Endothelial cell of umbilical vein (primary cell): ENCODE measurements at regions not wholly inside any gene's neighbourhood (a gene's known extent, or its start where the extent isn't known, plus 50 kb on each side); places are given as distances from the start of the nearest gene placed in this dataset.
A peak's percentile ranks its signal among the peaks of the same experiment; 100 is the strongest.

ENCODE experiments used
- BruUV-seq: library from RNA; stranded (reverse); fragments of 400-500 nt; replicated peaks from 2 replicates; lab custom pipeline; 2021; lab: Mats Ljungman, UMichigan
- CTCF ChIA-PET: fragments of 300-600, 350-600 bp; sonication (Branson Sonifier 250); formaldehyde crosslinking; loops from one replicate; lab custom pipeline; 2021; ENCODE audit warnings: antibody characterized with exemption, inconsistent platforms; lab: Charles Lee
- POLR2A ChIA-PET: fragments of 300-600, 350-600 bp; sonication (Branson Sonifier 250); formaldehyde crosslinking; loops from one replicate; lab custom pipeline; 2021; ENCODE audit warnings: antibody characterized with exemption, inconsistent platforms; lab: Charles Lee
- DNase-seq: peaks from one replicate; pipeline ENCODE4 v3.0.0-alpha.2; 2011; ENCODE audit warnings: low read depth, low spot score
- FAIRE-seq: peaks from 2 replicates; lab custom pipeline; 2011; peaks lifted over from hg19 to GRCh38; lab: Jason Lieb, UNC
- H2AFZ ChIP-seq: 2 replicates; pipeline ENCODE4 v1.6.0; 2012; ENCODE audit warnings: low read depth, low read length, control low read depth, inconsistent platforms
- H3K27ac ChIP-seq: 2 replicates; pipeline ENCODE4 v1.5.1; 2011; ENCODE audit warnings: low read depth, mild to moderate bottlenecking, control low read depth, low read length, moderate library complexity; ENCODE audit not compliant: insufficient read depth
- H3K27me3 ChIP-seq, 2 experiments: 2 replicates each; pipeline versions ENCODE4 v1.6.0 to v1.6.1; 2011; ENCODE audit warnings: low read length in 2 of 2, mixed read lengths in 1 of 2; ENCODE audit not compliant: control insufficient read depth in 2 of 2, insufficient read depth in 2 of 2
- H3K36me3 ChIP-seq, 2 experiments: 2 replicates in 1 of 2; 3 replicates in 1 of 2; pipeline ENCODE4 v1.5.1; 2011; ENCODE audit warnings: low read length in 2 of 2, mild to moderate bottlenecking in 1 of 2, moderate library complexity in 1 of 2; ENCODE audit not compliant: control insufficient read depth in 2 of 2, insufficient read depth in 2 of 2; ENCODE audit errors: extremely low read depth in 1 of 2
- H3K4me1 ChIP-seq: 3 replicates; pipeline ENCODE4 v1.5.1; 2011; ENCODE audit warnings: mild to moderate bottlenecking, low read length; ENCODE audit not compliant: control insufficient read depth, insufficient read depth; ENCODE audit errors: extremely low read depth
- H3K4me2 ChIP-seq: 2 replicates; pipeline ENCODE4 v1.6.1; 2011; ENCODE audit warnings: low read length, control low read depth, mixed read lengths; ENCODE audit not compliant: insufficient read depth
- H3K4me3 ChIP-seq, 3 experiments: fragments of 200-600 bp in 1 of 3; sonication (generic), shearing (Covaris generic) in 1 of 3; replicated peaks in 1 of 3; 2 replicates each; pipeline ENCODE4 v1.5.1; 2011 to 2016; ENCODE audit warnings: control low read depth in 3 of 3, low read length in 3 of 3, mild to moderate bottlenecking in 2 of 3, inconsistent platforms in 1 of 3, low read depth in 1 of 3, moderate library complexity in 1 of 3; ENCODE audit not compliant: insufficient read depth in 1 of 3
- H3K79me2 ChIP-seq: 2 replicates; pipeline ENCODE4 v1.6.0; 2012; ENCODE audit warnings: low read length, inconsistent platforms; ENCODE audit not compliant: control insufficient read depth, insufficient read depth
- H3K9ac ChIP-seq: replicated peaks from 2 replicates; pipeline ENCODE3; 2011; ENCODE audit warnings: low read length, control low read depth; ENCODE audit not compliant: insufficient read depth; ENCODE audit errors: extremely low read depth
- H3K9me1 ChIP-seq: replicated peaks from 3 replicates; pipeline ENCODE4 v1.6.0; 2011; ENCODE audit warnings: mild to moderate bottlenecking, low read length; ENCODE audit not compliant: control insufficient read depth, insufficient read depth; ENCODE audit errors: extremely low read depth
- H3K9me3 ChIP-seq: replicated peaks from 2 replicates; pipeline ENCODE4 v1.5.1; 2012; ENCODE audit warnings: low read length, inconsistent platforms; ENCODE audit not compliant: control insufficient read depth, insufficient read depth
- H4K20me1 ChIP-seq: replicated peaks from 2 replicates; pipeline ENCODE3; 2011; ENCODE audit warnings: mild to moderate bottlenecking, low read length; ENCODE audit not compliant: control insufficient read depth, insufficient read depth; ENCODE audit errors: extremely low read depth
- EZH2 ChIP-seq: IDR thresholded peaks from 2 replicates; pipeline ENCODE4 v1.6.1; 2012; ENCODE audit warnings: borderline replicate concordance, low read depth, mild to moderate bottlenecking, moderate library complexity, low read length, inconsistent platforms; ENCODE audit not compliant: severe bottlenecking
- FOS ChIP-seq: IDR thresholded peaks from 2 replicates; pipeline ENCODE4 v1.6.1; 2011; ENCODE audit warnings: mild to moderate bottlenecking, low read length, moderate library complexity, borderline replicate concordance; ENCODE audit not compliant: insufficient read depth
- GATA2 ChIP-seq: IDR thresholded peaks from 2 replicates; pipeline ENCODE4 v1.7.0; 2011; ENCODE audit warnings: low read depth, mild to moderate bottlenecking, moderate library complexity, mixed read lengths, low read length; ENCODE audit not compliant: insufficient read length, insufficient read depth
- JUN ChIP-seq: IDR thresholded peaks from 2 replicates; pipeline ENCODE4 v1.6.1; 2011; ENCODE audit warnings: borderline replicate concordance, low read depth; ENCODE audit not compliant: insufficient read length, insufficient read depth
- MYC ChIP-seq: IDR thresholded peaks from one replicate; pipeline ENCODE4 v1.6.1; 2011; ENCODE audit warnings: mild to moderate bottlenecking, low read depth, low read length
- POLR2A ChIP-seq: IDR thresholded peaks from 2 replicates; pipeline ENCODE4 v1.6.1; 2012; ENCODE audit warnings: low read depth, mild to moderate bottlenecking, control low read depth, low read length
- POLR2AphosphoS5 ChIP-seq: IDR thresholded peaks from 2 replicates; pipeline ENCODE4 v1.6.1; 2012; ENCODE audit warnings: low read depth, mild to moderate bottlenecking, control low read depth, low read length, moderate library complexity; ENCODE audit not compliant: insufficient read depth
- dilution Hi-C: fragments of 300-500 bp; cut with MboI; formaldehyde crosslinking; loops from one replicate; pipeline ENCODE4 v1.15.0; 2019; ENCODE audit warnings: low sequenced_read_pairs; ENCODE audit not compliant: extremely low pct_ligation_motif_present
- intact Hi-C: fragments of 100-400 bp; cut with micrococcal nuclease; formaldehyde crosslinking; loops from one replicate; pipeline ENCODE4 v1.10.0; 2022
- TF ChIP-seq, protein P1 (sequence below): IDR thresholded peaks from 2 replicates; pipeline ENCODE4 v1.6.1; 2011; ENCODE audit not compliant: insufficient read depth, insufficient read length
- TF ChIP-seq, protein P2 (sequence below), 2 donors: IDR thresholded peaks; 1 replicate in 1 of 2; 2 replicates in 1 of 2; pipeline ENCODE4 v1.5.1; 2011; ENCODE audit warnings: low read length in 2 of 2, mild to moderate bottlenecking in 2 of 2, moderate library complexity in 2 of 2, control low read depth in 1 of 2, inconsistent platforms in 1 of 2, low read depth in 1 of 2; ENCODE audit not compliant: insufficient read depth in 1 of 2; ENCODE audit errors: extremely low read depth in 1 of 2

DNA sequence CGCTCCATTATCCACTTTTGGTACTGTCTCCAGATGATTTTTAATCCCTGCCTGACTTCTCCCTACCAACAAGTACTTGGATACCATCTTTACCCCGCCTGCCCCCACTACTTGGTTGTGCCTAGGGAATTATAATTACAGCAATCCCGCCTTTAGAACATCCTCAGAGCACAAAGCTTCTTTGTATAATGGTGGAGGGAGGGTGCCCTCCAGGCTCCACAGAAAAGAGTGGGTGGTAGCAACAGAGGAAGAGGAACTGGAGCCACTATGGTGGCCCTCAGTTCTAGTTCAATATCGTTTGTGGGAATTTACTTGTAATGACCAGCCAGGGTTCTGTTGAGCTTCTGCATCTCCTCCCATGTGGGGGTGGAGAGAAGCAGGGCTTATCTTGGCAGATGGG lies 79.0 kb upstream of the RNF38 start:
- no peak for FAIRE-seq
- Histone ChIP-seq H3K79me2 (peaks cover 48% of the 10 kb centered on the region), H4K20me1 (no peaks in the 10 kb centered on the region), H3K4me1 (no peaks in the 10 kb centered on the region), H3K9me1 (no peaks in the 10 kb centered on the region), H3K9me3 (no peaks in the 10 kb centered on the region), H3K27ac (no peak overlapping the region), H3K27me3 (no peaks in the 10 kb centered on the region), H3K9ac (no peak overlapping the region), H3K4me3 (no peak overlapping the region), H2AFZ (no peak overlapping the region), H3K4me2 (no peak overlapping the region), H3K36me3 (no peaks in the 10 kb centered on the region)
- TF ChIP-seq, protein P1, sequence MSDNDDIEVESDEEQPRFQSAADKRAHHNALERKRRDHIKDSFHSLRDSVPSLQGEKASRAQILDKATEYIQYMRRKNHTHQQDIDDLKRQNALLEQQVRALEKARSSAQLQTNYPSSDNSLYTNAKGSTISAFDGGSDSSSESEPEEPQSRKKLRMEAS: no peak
- no peak for TF ChIP-seq EZH2
- ChIA-PET CTCF (interaction anchor here (1.1 to 1.3 kb wide), 2 partner anchors 8 to 29 kb away, joined by 3 read pairs; no protein-coding TSS in a partner anchor), POLR2A (no interaction called here)
- dilution Hi-C loops: no loop called here
- no TSS peak for BruUV-seq
- intact Hi-C loops: no loop called here
- no peak for DNase-seq

DNA sequence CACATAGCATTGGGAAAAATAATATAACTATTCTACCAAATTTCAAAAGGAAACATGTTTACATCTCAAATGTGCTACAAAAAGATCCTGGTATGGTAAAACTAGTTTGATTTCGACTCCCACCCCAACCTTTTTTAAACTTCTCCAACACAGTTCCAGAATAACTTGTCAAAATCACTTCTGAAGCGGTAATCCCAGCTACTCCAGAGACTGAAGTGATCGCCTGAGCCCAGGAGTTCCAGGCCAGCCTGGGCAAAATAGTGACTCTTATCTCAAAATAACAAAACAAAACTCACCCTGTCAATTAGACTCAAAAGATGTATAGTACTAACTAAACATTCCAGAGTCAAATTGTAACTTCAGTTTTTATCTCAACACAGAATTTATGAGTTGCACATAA lies 71.3 kb upstream of the RNF38 start:
- H3K4me1 ChIP-seq: peaks cover 15% of the 10 kb centered on the region
- TF ChIP-seq, protein P1: no peak
- TF ChIP-seq EZH2 (no peak), FOS (no peak), POLR2AphosphoS5 (no peak), JUN (no peak), MYC (no peak), POLR2A (no peak), GATA2 (no peak)
- TF ChIP-seq, protein P2, sequence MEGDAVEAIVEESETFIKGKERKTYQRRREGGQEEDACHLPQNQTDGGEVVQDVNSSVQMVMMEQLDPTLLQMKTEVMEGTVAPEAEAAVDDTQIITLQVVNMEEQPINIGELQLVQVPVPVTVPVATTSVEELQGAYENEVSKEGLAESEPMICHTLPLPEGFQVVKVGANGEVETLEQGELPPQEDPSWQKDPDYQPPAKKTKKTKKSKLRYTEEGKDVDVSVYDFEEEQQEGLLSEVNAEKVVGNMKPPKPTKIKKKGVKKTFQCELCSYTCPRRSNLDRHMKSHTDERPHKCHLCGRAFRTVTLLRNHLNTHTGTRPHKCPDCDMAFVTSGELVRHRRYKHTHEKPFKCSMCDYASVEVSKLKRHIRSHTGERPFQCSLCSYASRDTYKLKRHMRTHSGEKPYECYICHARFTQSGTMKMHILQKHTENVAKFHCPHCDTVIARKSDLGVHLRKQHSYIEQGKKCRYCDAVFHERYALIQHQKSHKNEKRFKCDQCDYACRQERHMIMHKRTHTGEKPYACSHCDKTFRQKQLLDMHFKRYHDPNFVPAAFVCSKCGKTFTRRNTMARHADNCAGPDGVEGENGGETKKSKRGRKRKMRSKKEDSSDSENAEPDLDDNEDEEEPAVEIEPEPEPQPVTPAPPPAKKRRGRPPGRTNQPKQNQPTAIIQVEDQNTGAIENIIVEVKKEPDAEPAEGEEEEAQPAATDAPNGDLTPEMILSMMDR (IDR thresholded peaks at IDR 0.05; ENCODE audit: extremely low read depth in 1 of 2, insufficient read depth in 1 of 2, low read depth in 1 of 2, low read length in 2 of 2): no peak
- H3K4me3 ChIP-seq: peak overlapping the region in 1 of 3 experiments; percentile 56
- ChIA-PET POLR2A (no interaction called here), CTCF (interaction anchor here (1.1 to 2.1 kb wide), 4 partner anchors 14 to 64 kb away, joined by 4 to 11 read pairs (median 8); no protein-coding TSS in a partner anchor)
- no peaks in the 10 kb centered on the region for H3K36me3 ChIP-seq
- peak; percentile 34 for DNase-seq
- H3K9me3 ChIP-seq: no peaks in the 10 kb centered on the region
- H3K4me2 ChIP-seq: peak overlapping the region; percentile 88
- H2AFZ ChIP-seq: no peak overlapping the region
- no peaks in the 10 kb centered on the region for H3K9me1 ChIP-seq
- H3K79me2 ChIP-seq: peaks cover 42% of the 10 kb centered on the region
- no peaks in the 10 kb centered on the region for H4K20me1 ChIP-seq
- intact Hi-C loops (no loop called here), dilution Hi-C loops (no loop called here)
- FAIRE-seq: peak; percentile 31
- peak overlapping the region; percentile 32 for H3K9ac ChIP-seq
- H3K27me3 ChIP-seq: no peaks in the 10 kb centered on the region
- BruUV-seq: no TSS peak
- peak overlapping the region; percentile 15 for H3K27ac ChIP-seq
